ENCODE measurements at regions not wholly inside any gene's neighbourhood (a gene's known extent, or its start where the extent isn't known, plus 50 kb on each side); places are given as distances from the start of the nearest gene placed in this dataset.

- TF ChIP-seq, protein P1, sequence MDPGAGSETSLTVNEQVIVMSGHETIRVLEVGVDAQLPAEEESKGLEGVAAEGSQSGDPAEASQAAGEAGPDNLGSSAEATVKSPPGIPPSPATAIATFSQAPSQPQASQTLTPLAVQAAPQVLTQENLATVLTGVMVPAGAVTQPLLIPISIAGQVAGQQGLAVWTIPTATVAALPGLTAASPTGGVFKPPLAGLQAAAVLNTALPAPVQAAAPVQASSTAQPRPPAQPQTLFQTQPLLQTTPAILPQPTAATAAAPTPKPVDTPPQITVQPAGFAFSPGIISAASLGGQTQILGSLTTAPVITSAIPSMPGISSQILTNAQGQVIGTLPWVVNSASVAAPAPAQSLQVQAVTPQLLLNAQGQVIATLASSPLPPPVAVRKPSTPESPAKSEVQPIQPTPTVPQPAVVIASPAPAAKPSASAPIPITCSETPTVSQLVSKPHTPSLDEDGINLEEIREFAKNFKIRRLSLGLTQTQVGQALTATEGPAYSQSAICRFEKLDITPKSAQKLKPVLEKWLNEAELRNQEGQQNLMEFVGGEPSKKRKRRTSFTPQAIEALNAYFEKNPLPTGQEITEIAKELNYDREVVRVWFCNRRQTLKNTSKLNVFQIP (CRISPR knock-in tag; IDR thresholded peaks at IDR 0.05; ENCODE audit: borderline replicate concordance, low read depth), result no peak
- TF ChIP-seq ZFP3 (CRISPR knock-in tag; IDR thresholded peaks at IDR 0.05) (no peak), ZFP30 (CRISPR knock-in tag; IDR thresholded peaks at IDR 0.05) (no peak), ZNF565 (CRISPR knock-in tag; conservative IDR thresholded peaks at IDR 0.05; ENCODE audit: low read depth) (no peak), PPARA (CRISPR knock-in tag; IDR thresholded peaks at IDR 0.05; ENCODE audit: borderline replicate concordance) (no peak), BACH2 (CRISPR knock-in tag; IDR thresholded peaks at IDR 0.05; ENCODE audit: borderline replicate concordance) (no peak)
These were observed 306.3 kb upstream of the KCNN2 start (continued) for GRCh38 chr5:114055318-114056184.

DNA sequence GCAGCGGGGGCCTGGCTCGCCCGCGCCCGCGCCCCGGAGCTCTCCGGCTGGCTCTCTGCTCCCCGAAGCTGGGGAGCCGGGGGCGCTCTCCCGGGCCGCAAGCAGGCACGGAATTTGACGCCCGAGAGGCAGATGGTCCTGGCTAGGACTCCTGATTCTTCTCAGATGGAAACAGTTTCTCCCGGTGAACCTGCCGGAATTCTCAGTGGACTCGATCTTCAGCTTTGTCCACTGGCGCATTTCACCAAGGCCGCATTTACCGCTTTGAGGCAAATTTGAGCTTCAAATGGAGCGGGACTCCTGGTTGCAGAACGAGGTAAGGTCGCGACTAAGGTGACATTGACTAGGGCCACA is 305.7 kb upstream of the KCNN2 start:
- no peak for TF ChIP-seq ARNTL (CRISPR knock-in tag; IDR thresholded peaks at IDR 0.05; ENCODE audit: borderline replicate concordance, low read depth)
- no peak for TF ChIP-seq OSR1 (CRISPR knock-in tag; IDR thresholded peaks at IDR 0.05)
- no peak for TF ChIP-seq ZNF70 (CRISPR knock-in tag; IDR thresholded peaks at IDR 0.05)
- no peak for TF ChIP-seq TOX (CRISPR knock-in tag; IDR thresholded peaks at IDR 0.05; ENCODE audit: borderline replicate concordance)
- ATAC-seq, result peak; percentile 29; the same call in 2 of the 3 replicates

GRCh38 chr5:114060866-114061265 is 301.0 kb upstream of the KCNN2 start:
- no peak for ATAC-seq
- TF ChIP-seq ZFP3 (CRISPR knock-in tag; IDR thresholded peaks at IDR 0.05), result no peak
- TF ChIP-seq BACH2 (CRISPR knock-in tag; IDR thresholded peaks at IDR 0.05; ENCODE audit: borderline replicate concordance), result no peak
- TF ChIP-seq, protein P2, sequence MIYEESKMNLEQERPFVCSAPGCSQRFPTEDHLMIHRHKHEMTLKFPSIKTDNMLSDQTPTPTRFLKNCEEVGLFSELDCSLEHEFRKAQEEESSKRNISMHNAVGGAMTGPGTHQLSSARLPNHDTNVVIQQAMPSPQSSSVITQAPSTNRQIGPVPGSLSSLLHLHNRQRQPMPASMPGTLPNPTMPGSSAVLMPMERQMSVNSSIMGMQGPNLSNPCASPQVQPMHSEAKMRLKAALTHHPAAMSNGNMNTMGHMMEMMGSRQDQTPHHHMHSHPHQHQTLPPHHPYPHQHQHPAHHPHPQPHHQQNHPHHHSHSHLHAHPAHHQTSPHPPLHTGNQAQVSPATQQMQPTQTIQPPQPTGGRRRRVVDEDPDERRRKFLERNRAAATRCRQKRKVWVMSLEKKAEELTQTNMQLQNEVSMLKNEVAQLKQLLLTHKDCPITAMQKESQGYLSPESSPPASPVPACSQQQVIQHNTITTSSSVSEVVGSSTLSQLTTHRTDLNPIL (CRISPR knock-in tag; IDR thresholded peaks at IDR 0.05; ENCODE audit: low read depth), result no peak
- TF ChIP-seq ISL1 (CRISPR knock-in tag; IDR thresholded peaks at IDR 0.05), result no peak
- TF ChIP-seq ZFP30 (CRISPR knock-in tag; IDR thresholded peaks at IDR 0.05), result no peak
- TF ChIP-seq, protein P3, sequence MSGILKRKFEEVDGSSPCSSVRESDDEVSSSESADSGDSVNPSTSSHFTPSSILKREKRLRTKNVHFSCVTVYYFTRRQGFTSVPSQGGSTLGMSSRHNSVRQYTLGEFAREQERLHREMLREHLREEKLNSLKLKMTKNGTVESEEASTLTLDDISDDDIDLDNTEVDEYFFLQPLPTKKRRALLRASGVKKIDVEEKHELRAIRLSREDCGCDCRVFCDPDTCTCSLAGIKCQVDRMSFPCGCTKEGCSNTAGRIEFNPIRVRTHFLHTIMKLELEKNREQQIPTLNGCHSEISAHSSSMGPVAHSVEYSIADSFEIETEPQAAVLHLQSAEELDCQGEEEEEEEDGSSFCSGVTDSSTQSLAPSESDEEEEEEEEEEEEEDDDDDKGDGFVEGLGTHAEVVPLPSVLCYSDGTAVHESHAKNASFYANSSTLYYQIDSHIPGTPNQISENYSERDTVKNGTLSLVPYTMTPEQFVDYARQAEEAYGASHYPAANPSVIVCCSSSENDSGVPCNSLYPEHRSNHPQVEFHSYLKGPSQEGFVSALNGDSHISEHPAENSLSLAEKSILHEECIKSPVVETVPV (CRISPR knock-in tag; IDR thresholded peaks at IDR 0.05), result no peak
- TF ChIP-seq SNAI2 (CRISPR knock-in tag; IDR thresholded peaks at IDR 0.05), result no peak
- TF ChIP-seq RARB (CRISPR knock-in tag; IDR thresholded peaks at IDR 0.05), result no peak
- no peak for TF ChIP-seq ZNF8 (CRISPR knock-in tag; IDR thresholded peaks at IDR 0.05)
- no peak for TF ChIP-seq ZC3H10 (CRISPR knock-in tag; IDR thresholded peaks at IDR 0.05)
- TF ChIP-seq ZNF70 (CRISPR knock-in tag; IDR thresholded peaks at IDR 0.05), result no peak
- no peak for TF ChIP-seq ARNTL (CRISPR knock-in tag; IDR thresholded peaks at IDR 0.05; ENCODE audit: borderline replicate concordance, low read depth)
- TF ChIP-seq, protein P4, sequence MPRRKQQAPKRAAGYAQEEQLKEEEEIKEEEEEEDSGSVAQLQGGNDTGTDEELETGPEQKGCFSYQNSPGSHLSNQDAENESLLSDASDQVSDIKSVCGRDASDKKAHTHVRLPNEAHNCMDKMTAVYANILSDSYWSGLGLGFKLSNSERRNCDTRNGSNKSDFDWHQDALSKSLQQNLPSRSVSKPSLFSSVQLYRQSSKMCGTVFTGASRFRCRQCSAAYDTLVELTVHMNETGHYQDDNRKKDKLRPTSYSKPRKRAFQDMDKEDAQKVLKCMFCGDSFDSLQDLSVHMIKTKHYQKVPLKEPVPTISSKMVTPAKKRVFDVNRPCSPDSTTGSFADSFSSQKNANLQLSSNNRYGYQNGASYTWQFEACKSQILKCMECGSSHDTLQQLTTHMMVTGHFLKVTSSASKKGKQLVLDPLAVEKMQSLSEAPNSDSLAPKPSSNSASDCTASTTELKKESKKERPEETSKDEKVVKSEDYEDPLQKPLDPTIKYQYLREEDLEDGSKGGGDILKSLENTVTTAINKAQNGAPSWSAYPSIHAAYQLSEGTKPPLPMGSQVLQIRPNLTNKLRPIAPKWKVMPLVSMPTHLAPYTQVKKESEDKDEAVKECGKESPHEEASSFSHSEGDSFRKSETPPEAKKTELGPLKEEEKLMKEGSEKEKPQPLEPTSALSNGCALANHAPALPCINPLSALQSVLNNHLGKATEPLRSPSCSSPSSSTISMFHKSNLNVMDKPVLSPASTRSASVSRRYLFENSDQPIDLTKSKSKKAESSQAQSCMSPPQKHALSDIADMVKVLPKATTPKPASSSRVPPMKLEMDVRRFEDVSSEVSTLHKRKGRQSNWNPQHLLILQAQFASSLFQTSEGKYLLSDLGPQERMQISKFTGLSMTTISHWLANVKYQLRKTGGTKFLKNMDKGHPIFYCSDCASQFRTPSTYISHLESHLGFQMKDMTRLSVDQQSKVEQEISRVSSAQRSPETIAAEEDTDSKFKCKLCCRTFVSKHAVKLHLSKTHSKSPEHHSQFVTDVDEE (CRISPR knock-in tag; IDR thresholded peaks at IDR 0.05), result no peak

DNA sequence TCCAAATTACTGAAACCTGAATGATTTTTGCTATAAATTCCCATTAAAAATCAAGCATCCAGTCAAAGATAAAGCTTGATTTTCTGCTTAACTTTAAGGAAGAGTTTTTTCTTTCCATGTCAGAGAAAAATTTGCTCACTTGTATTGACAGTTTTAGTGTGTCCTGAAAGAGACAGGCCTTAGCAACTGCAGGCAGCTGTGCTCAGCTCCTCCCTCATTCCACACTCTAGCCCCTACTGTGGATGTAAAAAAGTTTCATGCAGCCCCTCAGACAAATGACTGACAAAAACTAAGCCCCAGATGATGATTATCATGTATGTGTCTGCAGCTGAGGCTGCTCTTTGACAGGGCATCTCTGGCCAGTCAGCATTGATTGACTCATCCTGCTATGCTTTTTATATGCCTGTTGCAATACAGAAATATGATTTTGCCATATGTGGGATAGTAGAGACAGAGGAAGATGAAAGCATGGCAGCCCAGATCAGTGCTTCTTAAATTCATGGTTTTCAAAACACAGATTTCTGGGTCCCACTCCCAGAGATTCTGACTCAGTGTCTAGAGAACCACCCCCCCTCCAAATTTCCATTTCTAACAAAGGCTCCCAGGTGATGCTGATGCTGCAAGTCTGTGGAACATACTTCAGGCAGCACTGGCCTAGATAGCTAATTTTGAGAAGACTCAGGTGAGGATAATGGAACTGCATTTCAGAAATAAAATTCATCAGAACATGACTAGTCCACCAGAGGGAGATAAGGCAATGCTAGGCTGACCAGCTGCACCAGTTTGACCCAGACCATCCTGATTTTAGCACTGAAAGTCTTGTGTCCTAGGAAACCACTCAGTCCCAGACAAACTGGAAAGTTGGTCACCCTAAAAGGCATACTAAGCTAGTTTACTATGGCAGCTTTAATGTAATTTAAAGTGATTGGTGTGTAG is 298.7 kb upstream of the KCNN2 start:
- TF ChIP-seq ESRRG (CRISPR knock-in tag; IDR thresholded peaks at IDR 0.05) (no peak), GLIS3 (CRISPR knock-in tag; IDR thresholded peaks at IDR 0.05) (no peak), ZNF8 (CRISPR knock-in tag; IDR thresholded peaks at IDR 0.05) (no peak), ZC3H10 (CRISPR knock-in tag; IDR thresholded peaks at IDR 0.05) (no peak), PPARA (CRISPR knock-in tag; IDR thresholded peaks at IDR 0.05; ENCODE audit: borderline replicate concordance) (no peak), TCF4 (CRISPR knock-in tag; IDR thresholded peaks at IDR 0.05; ENCODE audit: borderline replicate concordance) (no peak), CSDC2 (CRISPR knock-in tag; IDR thresholded peaks at IDR 0.05) (no peak)
- TF ChIP-seq, protein P5, sequence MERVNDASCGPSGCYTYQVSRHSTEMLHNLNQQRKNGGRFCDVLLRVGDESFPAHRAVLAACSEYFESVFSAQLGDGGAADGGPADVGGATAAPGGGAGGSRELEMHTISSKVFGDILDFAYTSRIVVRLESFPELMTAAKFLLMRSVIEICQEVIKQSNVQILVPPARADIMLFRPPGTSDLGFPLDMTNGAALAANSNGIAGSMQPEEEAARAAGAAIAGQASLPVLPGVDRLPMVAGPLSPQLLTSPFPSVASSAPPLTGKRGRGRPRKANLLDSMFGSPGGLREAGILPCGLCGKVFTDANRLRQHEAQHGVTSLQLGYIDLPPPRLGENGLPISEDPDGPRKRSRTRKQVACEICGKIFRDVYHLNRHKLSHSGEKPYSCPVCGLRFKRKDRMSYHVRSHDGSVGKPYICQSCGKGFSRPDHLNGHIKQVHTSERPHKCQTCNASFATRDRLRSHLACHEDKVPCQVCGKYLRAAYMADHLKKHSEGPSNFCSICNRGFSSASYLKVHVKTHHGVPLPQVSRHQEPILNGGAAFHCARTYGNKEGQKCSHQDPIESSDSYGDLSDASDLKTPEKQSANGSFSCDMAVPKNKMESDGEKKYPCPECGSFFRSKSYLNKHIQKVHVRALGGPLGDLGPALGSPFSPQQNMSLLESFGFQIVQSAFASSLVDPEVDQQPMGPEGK (CRISPR knock-in tag; IDR thresholded peaks at IDR 0.05; ENCODE audit: borderline replicate concordance), result no peak
- no peak for ATAC-seq

All from SK-N-SH treated with all-trans-retinoic acid at 6 μM for 48 hours (cell line).